K562 (cell line): ENCODE measurements at regions not wholly inside any gene's neighbourhood (a gene's known extent, or its start where the extent isn't known, plus 50 kb on each side); places are given as distances from the start of the nearest gene placed in this dataset.

Source experiments
- ATAC-seq: fragments of 200-7000 bp; cut with Tn5 transposase; 3 replicates; pipeline ENCODE4 v1.9.1; 2020; ENCODE audit warnings: moderate library complexity
- BruUV-seq: library from RNA; stranded (reverse); fragments of 400-500 nt; replicated peaks from 2 replicates; lab custom pipeline; 2021; lab: Mats Ljungman, UMichigan
- CTCF ChIA-PET: fragments of 300-600 bp; formaldehyde crosslinking; extraction: SDS; loops from one replicate; lab custom pipeline; 2021; ENCODE audit warnings: low intra/inter-chr PET ratio; lab: Yijun Ruan, JAX
- POLR2A ChIA-PET: fragments of 300-600, 350-650 bp; sonication (Branson Sonifier 250); formaldehyde crosslinking; extraction: SDS; loops from one replicate; lab custom pipeline; 2021; ENCODE audit warnings: antibody characterized with exemption, inconsistent platforms; lab: Yijun Ruan, JAX
- DNase-seq, 4 experiments: peaks; one replicate each; pipeline versions ENCODE4 v3.0.0 to v3.0.0-alpha.2; 2011 to 2018; ENCODE audit warnings: low spot score in 3 of 4, mixed read lengths in 3 of 4; ENCODE audit errors: extremely low read depth in 1 of 4
- FAIRE-seq: peaks from 2 replicates; lab custom pipeline; 2011; peaks lifted over from hg19 to GRCh38; lab: Jason Lieb, UNC
- H2AFZ ChIP-seq: 2 replicates; pipeline ENCODE4 v1.6.0; 2011; ENCODE audit warnings: low read depth, low read length, control low read depth, inconsistent platforms
- H3K27ac ChIP-seq: fragments of 200-600 bp; 3 replicates; pipeline ENCODE4 v1.8.0; 2011; ENCODE audit warnings: low read depth, mild to moderate bottlenecking, control low read depth, inconsistent platforms, low read length, moderate library complexity, mixed read lengths; ENCODE audit errors: extremely low read depth
- H3K27me3 ChIP-seq, 2 experiments: fragments of 300-600 bp in 1 of 2; 2 replicates in 1 of 2; 3 replicates in 1 of 2; pipeline versions ENCODE4 v1.6.0 to v1.8.0; 2011; ENCODE audit warnings: inconsistent platforms in 2 of 2, low read length in 2 of 2, mild to moderate bottlenecking in 1 of 2, mixed read lengths in 1 of 2, moderate library complexity in 1 of 2; ENCODE audit not compliant: control insufficient read depth in 2 of 2, insufficient read depth in 2 of 2
- H3K36me3 ChIP-seq: fragments of 300-600 bp; 3 replicates; pipeline ENCODE4 v1.8.0; 2011; ENCODE audit warnings: mild to moderate bottlenecking, low read length, inconsistent platforms; ENCODE audit not compliant: control insufficient read depth, insufficient read depth
- H3K4me1 ChIP-seq, 2 experiments: fragments of 200-600 bp in 1 of 2; replicated peaks in 1 of 2; 2 replicates in 1 of 2; 3 replicates in 1 of 2; pipeline versions ENCODE4 v1.5.1 to v1.8.0; 2011; ENCODE audit warnings: inconsistent platforms in 2 of 2, low read length in 2 of 2, mild to moderate bottlenecking in 1 of 2, mixed read lengths in 1 of 2, moderate library complexity in 1 of 2; ENCODE audit not compliant: control insufficient read depth in 2 of 2, insufficient read depth in 2 of 2
- H3K4me2 ChIP-seq: 2 replicates; pipeline ENCODE4 v1.6.1; 2011; ENCODE audit warnings: low read length, control low read depth, inconsistent platforms, mixed read lengths; ENCODE audit not compliant: insufficient read depth
- H3K4me3 ChIP-seq: fragments of 200-600 bp; sonication (generic), shearing (Covaris generic); 2 replicates; pipeline ENCODE4 v1.5.1; 2016; ENCODE audit warnings: control low read depth, inconsistent platforms
- H3K79me2 ChIP-seq: fragments of 200-600 bp; 3 replicates; pipeline ENCODE4 v1.8.0; 2011; ENCODE audit warnings: low read length, inconsistent platforms; ENCODE audit not compliant: control insufficient read depth, insufficient read depth
- H3K9ac ChIP-seq, 2 experiments: 2 replicates each; pipeline versions ENCODE4 v1.6.0 to v1.6.1; 2011; ENCODE audit warnings: low read depth in 2 of 2, low read length in 2 of 2, control low read depth in 1 of 2, inconsistent platforms in 1 of 2, mild to moderate bottlenecking in 1 of 2, mixed read lengths in 1 of 2; ENCODE audit not compliant: insufficient read depth in 1 of 2
- H3K9me1 ChIP-seq: one replicate; pipeline ENCODE4 v1.6.0; 2011; ENCODE audit warnings: inconsistent platforms, mild to moderate bottlenecking, low read length, moderate library complexity; ENCODE audit not compliant: control insufficient read depth, insufficient read depth
- H3K9me3 ChIP-seq: replicated peaks from 2 replicates; pipeline ENCODE4 v1.5.1; 2011; ENCODE audit warnings: low read depth, low read length, inconsistent platforms; ENCODE audit not compliant: control insufficient read depth, insufficient read depth
- H4K20me1 ChIP-seq: replicated peaks from 2 replicates; pipeline ENCODE4 v1.6.1; 2011; ENCODE audit warnings: low read length, inconsistent platforms, mixed read lengths; ENCODE audit not compliant: control insufficient read depth, insufficient read depth
- BHLHE40 ChIP-seq: IDR thresholded peaks from 2 replicates; pipeline ENCODE4 v1.6.1; 2011; ENCODE audit warnings: low read length, improper control_type of control experiment
- CHD2 ChIP-seq: IDR thresholded peaks from 2 replicates; pipeline ENCODE4 v1.6.1; 2011; ENCODE audit warnings: low read depth, low read length
- CREB5 ChIP-seq: fragments of 250-450 bp; sonication (Bioruptor Pico); IDR thresholded peaks from 2 replicates; pipeline ENCODE4 v1.5.0; 2020; ENCODE audit warnings: mild to moderate bottlenecking
- CREBBP ChIP-seq: IDR thresholded peaks from one replicate; pipeline ENCODE4 v1.6.1; 2012; ENCODE audit warnings: low read depth, mild to moderate bottlenecking, control low read depth, inconsistent platforms, low read length
- JUNB ChIP-seq: fragments of 450-650 bp; formaldehyde crosslinking; conservative IDR thresholded peaks from 2 replicates; pipeline ENCODE4 v1.4.0; 2020; ENCODE audit warnings: mild to moderate bottlenecking
- KDM1A ChIP-seq, 2 experiments: fragments of 450-650 bp; IDR thresholded peaks; 2 replicates each; pipeline ENCODE4 v1.6.1; 2016; ENCODE audit warnings: mild to moderate bottlenecking in 2 of 2
- RFX5 ChIP-seq: IDR thresholded peaks from 2 replicates; pipeline ENCODE4 v1.6.1; 2011; ENCODE audit warnings: low read depth, mild to moderate bottlenecking, improper control_type of control experiment, low read length
- SP1 ChIP-seq: sonication (generic); formaldehyde crosslinking; IDR thresholded peaks from 2 replicates; pipeline ENCODE4 v1.8.1; 2022; ENCODE audit warnings: mild to moderate bottlenecking, missing genetic modification reagents
- XRCC3 ChIP-seq: fragments of 450-650 bp; IDR thresholded peaks from 2 replicates; pipeline ENCODE4 v1.6.1; 2017; ENCODE audit warnings: mild to moderate bottlenecking, moderate library complexity
- ZKSCAN1 ChIP-seq: fragments of 150-350 bp; IDR thresholded peaks from 2 replicates; pipeline ENCODE4 v1.6.1; 2016; ENCODE audit warnings: low read depth, low read length
- ZNF347 ChIP-seq: fragments of 450-650 bp; formaldehyde crosslinking; IDR thresholded peaks from 2 replicates; pipeline ENCODE4 v1.4.0; 2020; ENCODE audit warnings: low read depth, mild to moderate bottlenecking, moderate library complexity
- ZNF589 ChIP-seq: fragments of 200-800 bp; sonication (Bioruptor generic); IDR thresholded peaks from 2 replicates; pipeline ENCODE4 v1.6.1; 2016; ENCODE audit warnings: low read depth, missing genetic modification characterization, missing compliant biosample characterization
- WGBS: fragments of 100-300 bp; shearing (Covaris generic); methylation state at CpG from one replicate; pipeline ENCODE4 v1.1.6; 2016; ENCODE audit warnings: low coverage, mixed read lengths; ENCODE audit not compliant: insufficient coverage; ENCODE audit errors: missing lambda C conversion rate; 5-methylcytosine and 5-hydroxymethylcytosine counted together
- in situ Hi-C: fragments of 300-500 bp; cut with MboI; formaldehyde crosslinking; loops from 4 replicates; pipeline ENCODE4 v1.15.0; 2018; ENCODE audit warnings: inconsistent platforms, mixed read lengths
- intact Hi-C: fragments of 100-400 bp; cut with micrococcal nuclease; formaldehyde crosslinking; loops from 2 replicates; pipeline ENCODE4 v1.14.2; 2022
- TF ChIP-seq, protein P1 (sequence below), 2 experiments: fragments of 450-650 bp in 1 of 2; sonication (generic) in 1 of 2; formaldehyde crosslinking; conservative IDR thresholded peaks; 2 replicates each; pipeline versions ENCODE4 v1.4.0 to v1.8.1; 2020 to 2022; ENCODE audit warnings: mild to moderate bottlenecking in 1 of 2, missing genetic modification reagents in 1 of 2
- TF ChIP-seq, protein P2 (sequence below): sonication (generic); formaldehyde crosslinking; IDR thresholded peaks from 2 replicates; pipeline ENCODE4 v1.8.1; 2023; ENCODE audit warnings: missing genetic modification reagents, mild to moderate bottlenecking, borderline replicate concordance
- TF ChIP-seq, protein P3 (sequence below): sonication (generic); formaldehyde crosslinking; IDR thresholded peaks from 2 replicates; pipeline ENCODE4 v1.8.0; 2022; ENCODE audit warnings: mild to moderate bottlenecking, missing genetic modification reagents, borderline replicate concordance

- CTCF ChIA-PET, result no interaction called here
- no peak overlapping the region for H2AFZ ChIP-seq
- no peak for DNase-seq
- BruUV-seq, result no TSS peak
- POLR2A ChIA-PET, result no interaction called here
- H3K4me2 ChIP-seq, result no peak overlapping the region
- no peak for FAIRE-seq
- H3K27ac ChIP-seq, result no peak overlapping the region
- no peaks in the 10 kb centered on the region; the same call in 1 of the 2 replicates for H3K9me3 ChIP-seq
- 0% methylated on average over 2 of the region's 2 CpGs for WGBS
- no peaks in the 10 kb centered on the region for H4K20me1 ChIP-seq
- no peaks in the 10 kb centered on the region for H3K4me1 ChIP-seq
- no peak overlapping the region for H3K4me3 ChIP-seq
- in situ Hi-C loops (no loop called here), intact Hi-C loops (no loop called here)
- no peaks in the 10 kb centered on the region for H3K27me3 ChIP-seq
- H3K9ac ChIP-seq, result no peak overlapping the region
- no peak for ATAC-seq
- no peaks in the 10 kb centered on the region for H3K9me1 ChIP-seq
- H3K36me3 ChIP-seq, result no peaks in the 10 kb centered on the region
- no peaks in the 10 kb centered on the region for H3K79me2 ChIP-seq
- TF ChIP-seq JUNB (CRISPR knock-in tag) (no peak), CHD2 (no peak), CREBBP (no peak), KDM1A (IDR thresholded peaks at IDR 0.05) (no peak), RFX5 (no peak), ZNF347 (no peak), XRCC3 (no peak), ZKSCAN1 (no peak), ZNF589 (CRISPR knock-in tag) (no peak), CREB5 (CRISPR knock-in tag) (no peak), SP1 (CRISPR knock-in tag) (no peak), BHLHE40 (no peak)
- TF ChIP-seq, protein P1, sequence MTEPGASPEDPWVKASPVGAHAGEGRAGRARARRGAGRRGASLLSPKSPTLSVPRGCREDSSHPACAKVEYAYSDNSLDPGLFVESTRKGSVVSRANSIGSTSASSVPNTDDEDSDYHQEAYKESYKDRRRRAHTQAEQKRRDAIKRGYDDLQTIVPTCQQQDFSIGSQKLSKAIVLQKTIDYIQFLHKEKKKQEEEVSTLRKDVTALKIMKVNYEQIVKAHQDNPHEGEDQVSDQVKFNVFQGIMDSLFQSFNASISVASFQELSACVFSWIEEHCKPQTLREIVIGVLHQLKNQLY (CRISPR knock-in tag; conservative IDR thresholded peaks at IDR 0.05), result no peak
- TF ChIP-seq, protein P2, sequence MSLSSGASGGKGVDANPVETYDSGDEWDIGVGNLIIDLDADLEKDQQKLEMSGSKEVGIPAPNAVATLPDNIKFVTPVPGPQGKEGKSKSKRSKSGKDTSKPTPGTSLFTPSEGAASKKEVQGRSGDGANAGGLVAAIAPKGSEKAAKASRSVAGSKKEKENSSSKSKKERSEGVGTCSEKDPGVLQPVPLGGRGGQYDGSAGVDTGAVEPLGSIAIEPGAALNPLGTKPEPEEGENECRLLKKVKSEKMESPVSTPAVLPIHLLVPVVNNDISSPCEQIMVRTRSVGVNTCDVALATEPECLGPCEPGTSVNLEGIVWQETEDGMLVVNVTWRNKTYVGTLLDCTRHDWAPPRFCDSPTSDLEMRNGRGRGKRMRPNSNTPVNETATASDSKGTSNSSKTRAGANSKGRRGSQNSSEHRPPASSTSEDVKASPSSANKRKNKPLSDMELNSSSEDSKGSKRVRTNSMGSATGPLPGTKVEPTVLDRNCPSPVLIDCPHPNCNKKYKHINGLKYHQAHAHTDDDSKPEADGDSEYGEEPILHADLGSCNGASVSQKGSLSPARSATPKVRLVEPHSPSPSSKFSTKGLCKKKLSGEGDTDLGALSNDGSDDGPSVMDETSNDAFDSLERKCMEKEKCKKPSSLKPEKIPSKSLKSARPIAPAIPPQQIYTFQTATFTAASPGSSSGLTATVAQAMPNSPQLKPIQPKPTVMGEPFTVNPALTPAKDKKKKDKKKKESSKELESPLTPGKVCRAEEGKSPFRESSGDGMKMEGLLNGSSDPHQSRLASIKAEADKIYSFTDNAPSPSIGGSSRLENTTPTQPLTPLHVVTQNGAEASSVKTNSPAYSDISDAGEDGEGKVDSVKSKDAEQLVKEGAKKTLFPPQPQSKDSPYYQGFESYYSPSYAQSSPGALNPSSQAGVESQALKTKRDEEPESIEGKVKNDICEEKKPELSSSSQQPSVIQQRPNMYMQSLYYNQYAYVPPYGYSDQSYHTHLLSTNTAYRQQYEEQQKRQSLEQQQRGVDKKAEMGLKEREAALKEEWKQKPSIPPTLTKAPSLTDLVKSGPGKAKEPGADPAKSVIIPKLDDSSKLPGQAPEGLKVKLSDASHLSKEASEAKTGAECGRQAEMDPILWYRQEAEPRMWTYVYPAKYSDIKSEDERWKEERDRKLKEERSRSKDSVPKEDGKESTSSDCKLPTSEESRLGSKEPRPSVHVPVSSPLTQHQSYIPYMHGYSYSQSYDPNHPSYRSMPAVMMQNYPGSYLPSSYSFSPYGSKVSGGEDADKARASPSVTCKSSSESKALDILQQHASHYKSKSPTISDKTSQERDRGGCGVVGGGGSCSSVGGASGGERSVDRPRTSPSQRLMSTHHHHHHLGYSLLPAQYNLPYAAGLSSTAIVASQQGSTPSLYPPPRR (CRISPR knock-in tag), result no peak
- TF ChIP-seq, protein P3, sequence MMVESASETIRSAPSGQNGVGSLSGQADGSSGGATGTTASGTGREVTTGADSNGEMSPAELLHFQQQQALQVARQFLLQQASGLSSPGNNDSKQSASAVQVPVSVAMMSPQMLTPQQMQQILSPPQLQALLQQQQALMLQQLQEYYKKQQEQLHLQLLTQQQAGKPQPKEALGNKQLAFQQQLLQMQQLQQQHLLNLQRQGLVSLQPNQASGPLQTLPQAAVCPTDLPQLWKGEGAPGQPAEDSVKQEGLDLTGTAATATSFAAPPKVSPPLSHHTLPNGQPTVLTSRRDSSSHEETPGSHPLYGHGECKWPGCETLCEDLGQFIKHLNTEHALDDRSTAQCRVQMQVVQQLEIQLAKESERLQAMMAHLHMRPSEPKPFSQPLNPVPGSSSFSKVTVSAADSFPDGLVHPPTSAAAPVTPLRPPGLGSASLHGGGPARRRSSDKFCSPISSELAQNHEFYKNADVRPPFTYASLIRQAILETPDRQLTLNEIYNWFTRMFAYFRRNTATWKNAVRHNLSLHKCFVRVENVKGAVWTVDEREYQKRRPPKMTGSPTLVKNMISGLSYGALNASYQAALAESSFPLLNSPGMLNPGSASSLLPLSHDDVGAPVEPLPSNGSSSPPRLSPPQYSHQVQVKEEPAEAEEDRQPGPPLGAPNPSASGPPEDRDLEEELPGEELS (CRISPR knock-in tag), result no peak
Observed at GRCh38 chr3:27049792-27050191, 319.4 kb downstream of the NEK10 start.
